HG03108 (cell line): ENCODE measurements at regions not wholly inside any gene's neighbourhood (a gene's known extent, or its start where the extent isn't known, plus 50 kb on each side); places are given as distances from the start of the nearest gene placed in this dataset.
"Not testable (repeated sequence)": the region's sequence is repeated elsewhere in the genome, so short reads cannot be mapped to it uniquely, and the experiment has no call there.

Source experiments
- ATAC-seq: cut with Tn5 transposase; IDR thresholded peaks from one replicate; pipeline ENCODE4 v1.9.1; 2021; ENCODE audit warnings: moderate library complexity; ENCODE audit not compliant: unreplicated experiment

GRCh38 chr16:61014869-61015268 lies 1021.4 kb downstream of the CDH8 start:
- no peak for ATAC-seq

DNA sequence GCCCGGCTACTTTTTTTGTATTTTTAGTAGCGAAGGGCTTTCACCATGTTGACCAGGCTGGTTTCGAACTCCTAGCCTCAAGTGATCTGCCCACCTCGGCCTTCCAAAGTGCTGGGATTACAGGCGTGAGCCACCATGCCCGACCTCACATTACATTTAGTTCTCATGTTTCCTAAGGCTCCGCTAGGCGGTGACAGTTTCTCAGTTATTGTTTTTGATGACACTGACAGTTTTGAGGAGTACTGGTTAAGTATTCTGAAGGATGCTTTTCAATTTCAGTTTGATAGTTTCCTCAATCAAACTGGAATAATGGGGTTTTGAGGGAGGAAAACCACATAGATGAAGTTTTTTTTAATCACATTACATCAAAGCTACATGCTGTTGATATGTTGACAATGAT lies 1028.5 kb downstream of the CDH8 start:
- ATAC-seq = no peak

DNA sequence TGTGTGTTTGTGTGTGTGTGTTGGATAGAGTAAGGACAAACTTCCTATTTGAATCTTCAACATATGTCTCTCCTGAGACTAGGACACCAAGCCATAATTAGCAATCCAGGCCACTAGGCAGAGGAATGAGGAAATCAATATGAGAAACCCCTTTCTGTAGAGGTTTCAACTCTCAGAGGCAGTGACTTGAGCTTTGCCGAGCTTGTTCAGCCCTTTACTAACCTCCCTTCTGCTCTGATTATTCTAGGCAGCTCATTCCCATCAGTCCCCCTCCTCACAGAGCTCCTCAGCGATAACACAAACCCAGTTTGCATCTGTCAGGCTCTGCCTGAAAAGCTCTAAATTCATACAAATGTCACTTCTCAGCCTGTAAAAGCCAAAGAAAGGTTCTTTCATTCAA lies 1030.3 kb downstream of the CDH8 start:
- no peak for ATAC-seq

DNA sequence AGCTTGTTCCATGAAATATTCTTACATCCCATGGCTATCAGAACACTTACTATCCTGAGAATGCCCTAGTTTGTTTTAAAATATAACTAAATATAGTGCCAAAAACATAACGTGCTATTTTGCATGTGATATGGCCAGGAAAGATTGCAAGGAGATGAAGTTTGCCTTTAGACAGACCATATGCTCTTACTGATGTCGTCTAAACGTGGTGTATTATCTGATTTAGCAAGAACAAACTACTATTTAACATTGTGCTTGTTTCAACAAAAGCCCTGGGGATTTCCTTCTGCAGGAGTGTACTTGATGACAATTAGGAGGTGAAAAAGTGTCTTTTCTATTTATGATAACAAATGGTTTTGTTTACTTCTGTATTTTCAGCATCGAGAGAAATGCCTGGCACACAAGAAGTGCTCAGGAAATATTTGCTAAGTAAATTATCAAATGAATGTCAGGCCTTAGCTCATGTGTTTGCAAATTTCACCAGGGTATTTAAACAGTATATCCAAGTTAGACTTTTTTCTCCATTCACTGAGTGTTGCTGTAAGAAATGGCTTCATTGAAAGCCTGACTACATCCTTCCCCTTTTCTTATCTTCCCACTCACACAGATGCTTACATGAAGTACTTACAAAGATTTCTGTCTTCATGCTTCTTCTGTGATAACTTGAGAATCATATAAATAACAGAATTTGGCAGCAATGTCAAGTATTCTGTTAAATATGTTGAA lies 1033.6 kb downstream of the CDH8 start:
- ATAC-seq = no peak

DNA sequence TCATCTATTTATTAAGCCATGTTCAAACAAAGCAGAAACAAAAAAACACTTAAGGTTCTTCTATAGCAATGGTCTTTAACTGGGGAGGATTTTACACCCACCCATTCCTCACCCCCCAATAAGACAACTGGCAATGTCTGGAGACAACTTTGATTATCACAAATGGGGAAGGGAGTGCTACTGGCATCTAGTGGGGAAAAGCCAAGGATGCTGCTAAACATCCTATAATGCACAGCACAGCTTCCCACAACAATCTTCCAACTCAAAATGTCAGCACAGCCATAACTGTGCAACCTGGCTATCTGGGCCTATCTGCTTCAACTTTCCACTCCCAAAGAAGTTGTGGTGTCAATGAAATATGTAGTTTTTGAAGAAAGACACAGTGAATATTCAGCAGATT lies 1044.4 kb downstream of the CDH8 start:
- no peak for ATAC-seq

DNA sequence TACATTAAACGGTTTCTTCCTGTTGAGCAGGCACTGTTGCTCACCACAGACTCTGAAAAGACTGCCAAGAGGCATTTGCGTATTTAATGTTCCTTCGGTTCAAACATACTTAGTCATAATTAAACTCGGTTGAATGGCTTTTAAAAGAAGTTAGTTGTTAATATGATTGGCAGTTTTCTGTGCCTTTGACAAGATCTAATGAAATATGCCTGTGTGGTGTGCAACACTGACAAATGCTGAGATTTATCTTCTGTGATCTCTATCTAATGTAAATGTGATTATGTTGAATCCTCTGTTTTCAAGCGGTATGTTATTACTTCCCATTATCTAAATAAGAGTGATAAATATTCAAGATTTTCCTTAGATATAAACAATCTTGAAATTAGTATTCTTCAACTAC lies 1046.6 kb downstream of the CDH8 start:
- no peak for ATAC-seq

- no peak for ATAC-seq
These were observed 1057.1 kb downstream of the CDH8 start for GRCh38 chr16:60979119-60979518.

DNA sequence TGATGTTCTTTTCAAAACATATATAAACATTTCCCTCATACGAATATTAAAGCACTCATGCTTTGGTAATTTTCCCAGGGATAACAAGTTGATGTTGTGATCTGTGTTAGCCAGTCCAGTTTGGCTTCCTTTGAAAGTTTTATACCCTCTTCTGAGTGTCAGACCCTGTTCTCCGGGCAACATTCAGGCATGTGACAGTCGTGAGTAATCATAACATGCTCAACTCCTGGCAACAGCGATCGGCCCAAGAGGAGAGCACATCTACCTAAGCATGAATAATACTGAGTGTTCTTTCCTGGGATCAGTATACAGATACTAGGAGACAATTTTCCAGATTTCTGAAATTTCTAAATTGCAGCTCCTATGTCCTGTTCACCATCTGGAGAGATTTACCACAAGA lies 1086.4 kb downstream of the CDH8 start:
- ATAC-seq = no peak

DNA sequence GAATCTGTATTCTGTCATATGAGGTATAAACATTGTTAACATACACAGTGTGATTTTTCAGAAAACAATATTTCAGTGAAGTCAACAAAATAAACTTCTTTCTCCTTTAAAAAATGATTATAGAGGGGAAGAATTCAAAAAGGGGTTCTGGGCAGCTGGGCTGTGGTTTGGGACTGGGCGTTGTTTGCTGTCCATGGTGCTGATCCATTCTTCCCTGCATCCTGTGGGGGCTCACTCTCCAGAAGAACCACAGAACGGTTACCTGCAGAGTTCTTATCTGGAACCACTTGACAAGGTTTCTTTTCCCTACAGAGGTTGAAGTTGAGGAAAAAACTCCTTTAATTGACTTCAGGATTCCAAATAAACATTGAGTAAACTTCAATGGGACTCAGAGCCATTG lies 1091.0 kb downstream of the CDH8 start:
- ATAC-seq = no peak

- ATAC-seq = not testable (repeated sequence)
These were observed 1100.0 kb downstream of the CDH8 start for GRCh38 chr16:60936189-60936588.

- no peak for ATAC-seq
These were observed 1103.6 kb downstream of the CDH8 start for GRCh38 chr16:60932600-60932999.

DNA sequence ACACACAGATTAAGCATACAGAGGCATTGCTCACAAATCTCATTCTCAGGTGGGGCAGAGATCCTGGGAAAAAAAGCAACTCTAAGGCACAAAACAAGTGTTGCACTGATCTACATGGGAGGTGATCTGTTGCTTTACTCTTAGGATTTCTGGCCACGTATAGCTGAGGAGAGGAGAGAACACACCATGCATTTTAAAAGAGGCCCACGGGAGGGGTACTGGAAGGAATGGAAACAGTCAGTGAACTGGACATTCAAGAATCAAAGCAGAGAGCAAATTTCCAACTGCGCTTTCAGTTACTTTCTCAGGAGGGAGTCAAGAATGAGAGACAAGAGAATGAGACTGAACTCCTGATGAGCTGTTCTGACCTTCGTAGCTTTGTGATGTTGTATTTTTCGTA lies 1105.9 kb downstream of the CDH8 start:
- ATAC-seq = no peak

DNA sequence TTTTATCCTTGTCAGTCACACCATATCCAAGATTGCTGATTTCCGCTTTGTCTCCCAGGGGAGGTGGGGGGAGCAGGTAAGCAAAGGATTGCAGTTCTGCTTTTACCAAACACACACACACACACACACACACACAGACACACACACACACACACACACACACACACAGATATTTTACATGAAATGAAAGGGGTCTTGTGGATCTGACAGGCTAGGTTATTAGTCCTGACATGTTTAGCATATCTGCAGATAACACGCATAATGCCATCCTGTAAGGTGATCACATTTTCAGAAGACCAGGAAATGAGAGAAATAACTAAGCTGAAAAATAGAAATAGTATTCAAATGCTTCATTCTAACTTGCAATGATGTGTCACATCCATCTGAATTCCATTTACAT lies 1113.3 kb downstream of the CDH8 start:
- no peak for ATAC-seq

- ATAC-seq = no peak
These were observed 1121.9 kb downstream of the CDH8 start for GRCh38 chr16:60914334-60914733.

GRCh38 chr16:60907645-60908044 lies 1128.6 kb downstream of the CDH8 start:
- no peak for ATAC-seq

- no peak for ATAC-seq
These were observed 1130.4 kb downstream of the CDH8 start for GRCh38 chr16:60905811-60906210.

GRCh38 chr16:60902114-60902513 lies 1134.1 kb downstream of the CDH8 start:
- no peak for ATAC-seq

GRCh38 chr16:60882816-60883215 lies 1153.4 kb downstream of the CDH8 start:
- no peak for ATAC-seq

DNA sequence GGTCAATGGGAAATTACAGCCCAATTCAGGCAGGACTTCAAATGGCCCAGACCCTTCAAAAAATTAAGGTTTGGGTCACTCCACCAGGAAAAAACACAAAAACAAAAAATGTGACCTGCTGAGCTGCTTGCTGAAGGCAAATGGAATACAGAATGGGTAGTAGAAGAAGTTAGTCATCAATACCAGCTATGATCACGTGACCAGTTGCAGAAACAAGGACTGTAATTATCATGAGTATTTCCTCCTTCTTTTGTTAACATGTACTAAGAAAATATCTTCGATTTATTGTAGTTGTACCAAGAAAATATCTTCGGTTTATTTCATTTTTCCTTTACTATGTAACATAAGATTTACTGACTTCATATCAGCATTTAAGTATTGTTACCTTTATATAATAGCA lies 1183.6 kb downstream of the CDH8 start:
- ATAC-seq = no peak

DNA sequence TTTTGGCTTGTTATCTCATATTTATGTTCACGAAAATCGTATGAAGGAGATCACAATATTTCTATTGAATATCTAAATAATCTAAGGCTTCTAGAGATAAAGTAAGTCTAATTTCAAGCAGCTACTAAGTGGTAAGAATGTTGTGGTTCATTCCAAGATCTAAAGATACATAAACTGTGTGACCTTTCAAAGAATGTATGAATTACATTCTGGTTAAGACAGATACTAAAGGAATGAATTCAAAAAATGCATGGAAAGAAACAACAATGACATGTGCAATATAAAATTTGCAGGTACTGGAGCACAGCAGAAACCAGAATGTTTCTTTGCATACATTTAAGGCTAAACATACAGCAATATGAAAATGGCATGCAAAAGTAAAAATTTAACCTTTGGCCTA lies 1214.6 kb downstream of the CDH8 start:
- ATAC-seq = no peak

GRCh38 chr16:60820361-60820760 lies 1215.9 kb downstream of the CDH8 start:
- no peak for ATAC-seq

GRCh38 chr16:60818465-60818864 lies 1217.8 kb downstream of the CDH8 start:
- no peak for ATAC-seq

GRCh38 chr16:60816461-60816860 lies 1219.8 kb downstream of the CDH8 start:
- ATAC-seq = no peak
